Suprapubic skin (tissue), 4 donors: ENCODE measurements at regions not wholly inside any gene's neighbourhood (a gene's known extent, or its start where the extent isn't known, plus 50 kb on each side); places are given as distances from the start of the nearest gene placed in this dataset.

Experiments
- DNase-seq, 2 donors: peaks; one replicate each; pipeline ENCODE4 v3.0.0-alpha.2; 2019; ENCODE audit warnings: low spot score in 2 of 2
- H3K27ac ChIP-seq: fragments of 200-600 bp; sonication (generic); one replicate; pipeline ENCODE4 v1.5.1; 2019
- H3K27me3 ChIP-seq: fragments of 200-600 bp; sonication (generic); one replicate; pipeline ENCODE4 v1.5.1; 2019
- H3K36me3 ChIP-seq: fragments of 200-600 bp; sonication (generic); one replicate; pipeline ENCODE4 v1.5.1; 2019
- H3K4me1 ChIP-seq: fragments of 200-600 bp; sonication (generic); one replicate; pipeline ENCODE4 v1.5.1; 2019
- H3K4me3 ChIP-seq: fragments of 200-600 bp; sonication (generic); one replicate; pipeline ENCODE4 v1.5.1; 2019; ENCODE audit warnings: mild to moderate bottlenecking
- H3K9me3 ChIP-seq: fragments of 200-600 bp; sonication (generic); one replicate; pipeline ENCODE4 v1.5.1; 2019
- EP300 ChIP-seq: sonication (generic); formaldehyde crosslinking; IDR thresholded peaks from one replicate; pipeline ENCODE4 v1.6.1; 2017; ENCODE audit warnings: antibody characterized with exemption
- POLR2A ChIP-seq, 2 donors: fragments of 450-650 bp; IDR thresholded peaks; one replicate each; pipeline ENCODE4 v1.6.1; 2017; ENCODE audit warnings: antibody characterized with exemption in 2 of 2, mild to moderate bottlenecking in 2 of 2, moderate library complexity in 2 of 2
- POLR2AphosphoS5 ChIP-seq, 3 donors: sonication (generic); formaldehyde crosslinking; IDR thresholded peaks; one replicate each; pipeline ENCODE4 v1.6.1; 2017; ENCODE audit warnings: antibody characterized with exemption in 3 of 3
- WGBS: methylation state at CpG from one replicate; pipeline ENCODE4 v1.1.5; 2018; 5-methylcytosine and 5-hydroxymethylcytosine counted together
- TF ChIP-seq, protein P1 (sequence below), 2 donors: fragments of 200-600 bp in 1 of 2; fragments of 450-650 bp in 1 of 2; sonication (generic) in 1 of 2; IDR thresholded peaks; one replicate each; pipeline ENCODE4 v1.5.1; 2016 to 2019; ENCODE audit warnings: antibody characterized with exemption in 2 of 2, mild to moderate bottlenecking in 1 of 2, moderate library complexity in 1 of 2

DNA sequence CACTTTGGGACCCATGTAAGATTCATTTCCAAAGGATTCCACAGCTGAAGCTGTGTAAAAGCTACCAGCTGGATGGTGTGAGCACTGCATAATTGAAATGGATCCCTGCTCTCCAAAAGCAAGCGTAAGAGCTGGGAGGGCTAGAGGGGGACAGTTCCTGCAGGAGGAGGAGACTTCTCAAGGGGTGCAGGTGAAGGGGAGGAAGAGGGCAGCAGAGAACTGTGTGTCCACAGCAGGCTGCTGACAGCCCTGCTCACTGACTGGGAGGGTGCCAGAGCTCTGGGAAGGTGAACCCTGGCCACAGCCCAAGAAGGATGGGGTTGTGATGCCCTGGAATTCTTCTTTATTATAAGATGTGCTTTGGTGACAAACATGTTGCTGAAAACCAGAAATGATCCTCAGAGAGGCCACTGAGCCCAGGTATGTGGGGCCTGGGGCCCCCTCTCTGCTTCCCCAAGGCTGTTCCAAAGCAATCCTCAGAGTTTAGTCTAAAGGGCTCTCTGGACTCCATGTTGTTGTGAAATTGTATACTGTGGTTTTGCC lies 112.8 kb upstream of the SLC25A48 start:
- WGBS, result 100% methylated on average over 1 of the region's 1 CpG
- DNase-seq, result peak; percentile 28 to 35
- H3K27ac ChIP-seq, result no peak overlapping the region
- no peaks in the 10 kb centered on the region for H3K36me3 ChIP-seq
- no peaks in the 10 kb centered on the region for H3K9me3 ChIP-seq
- TF ChIP-seq, protein P1, sequence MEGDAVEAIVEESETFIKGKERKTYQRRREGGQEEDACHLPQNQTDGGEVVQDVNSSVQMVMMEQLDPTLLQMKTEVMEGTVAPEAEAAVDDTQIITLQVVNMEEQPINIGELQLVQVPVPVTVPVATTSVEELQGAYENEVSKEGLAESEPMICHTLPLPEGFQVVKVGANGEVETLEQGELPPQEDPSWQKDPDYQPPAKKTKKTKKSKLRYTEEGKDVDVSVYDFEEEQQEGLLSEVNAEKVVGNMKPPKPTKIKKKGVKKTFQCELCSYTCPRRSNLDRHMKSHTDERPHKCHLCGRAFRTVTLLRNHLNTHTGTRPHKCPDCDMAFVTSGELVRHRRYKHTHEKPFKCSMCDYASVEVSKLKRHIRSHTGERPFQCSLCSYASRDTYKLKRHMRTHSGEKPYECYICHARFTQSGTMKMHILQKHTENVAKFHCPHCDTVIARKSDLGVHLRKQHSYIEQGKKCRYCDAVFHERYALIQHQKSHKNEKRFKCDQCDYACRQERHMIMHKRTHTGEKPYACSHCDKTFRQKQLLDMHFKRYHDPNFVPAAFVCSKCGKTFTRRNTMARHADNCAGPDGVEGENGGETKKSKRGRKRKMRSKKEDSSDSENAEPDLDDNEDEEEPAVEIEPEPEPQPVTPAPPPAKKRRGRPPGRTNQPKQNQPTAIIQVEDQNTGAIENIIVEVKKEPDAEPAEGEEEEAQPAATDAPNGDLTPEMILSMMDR (IDR thresholded peaks at IDR 0.05), result no peak
- TF ChIP-seq POLR2AphosphoS5 (IDR thresholded peaks at IDR 0.05) (no peak), POLR2A (IDR thresholded peaks at IDR 0.05) (no peak), EP300 (no peak)
- peaks cover 5% of the 10 kb centered on the region for H3K4me1 ChIP-seq
- H3K4me3 ChIP-seq, result no peak overlapping the region
- H3K27me3 ChIP-seq, result no peaks in the 10 kb centered on the region

DNA sequence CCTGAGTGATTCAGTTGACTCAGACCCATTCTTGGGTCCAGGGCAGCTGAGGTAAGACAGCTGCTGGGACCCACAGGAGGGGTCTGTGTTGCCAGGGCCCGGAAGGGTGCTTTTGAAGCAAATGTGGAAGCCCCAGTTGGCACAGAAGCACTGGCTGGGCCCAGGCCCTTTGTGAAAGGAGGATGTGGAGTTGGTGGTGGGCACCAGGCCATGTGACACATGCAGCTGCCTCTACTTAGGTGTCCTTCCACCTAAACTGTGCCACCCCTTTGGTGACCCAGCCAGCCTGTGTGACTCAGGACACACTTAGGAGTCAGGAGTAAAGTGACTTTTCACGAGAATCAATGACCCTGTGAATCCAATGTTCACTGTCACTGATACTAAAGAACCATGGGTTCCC lies 114.3 kb upstream of the SLC25A48 start:
- peaks cover 9% of the 10 kb centered on the region for H3K4me1 ChIP-seq
- no peaks in the 10 kb centered on the region for H3K27me3 ChIP-seq
- no peak overlapping the region for H3K27ac ChIP-seq
- no peaks in the 10 kb centered on the region for H3K9me3 ChIP-seq
- DNase-seq, result peak; percentile 35 to 77
- H3K4me3 ChIP-seq, result no peak overlapping the region
- WGBS, result 83% methylated on average over 2 of the region's 2 CpGs
- TF ChIP-seq EP300, result no peak
- TF ChIP-seq, protein P1 (IDR thresholded peaks at IDR 0.05), result no peak
- no peaks in the 10 kb centered on the region for H3K36me3 ChIP-seq

DNA sequence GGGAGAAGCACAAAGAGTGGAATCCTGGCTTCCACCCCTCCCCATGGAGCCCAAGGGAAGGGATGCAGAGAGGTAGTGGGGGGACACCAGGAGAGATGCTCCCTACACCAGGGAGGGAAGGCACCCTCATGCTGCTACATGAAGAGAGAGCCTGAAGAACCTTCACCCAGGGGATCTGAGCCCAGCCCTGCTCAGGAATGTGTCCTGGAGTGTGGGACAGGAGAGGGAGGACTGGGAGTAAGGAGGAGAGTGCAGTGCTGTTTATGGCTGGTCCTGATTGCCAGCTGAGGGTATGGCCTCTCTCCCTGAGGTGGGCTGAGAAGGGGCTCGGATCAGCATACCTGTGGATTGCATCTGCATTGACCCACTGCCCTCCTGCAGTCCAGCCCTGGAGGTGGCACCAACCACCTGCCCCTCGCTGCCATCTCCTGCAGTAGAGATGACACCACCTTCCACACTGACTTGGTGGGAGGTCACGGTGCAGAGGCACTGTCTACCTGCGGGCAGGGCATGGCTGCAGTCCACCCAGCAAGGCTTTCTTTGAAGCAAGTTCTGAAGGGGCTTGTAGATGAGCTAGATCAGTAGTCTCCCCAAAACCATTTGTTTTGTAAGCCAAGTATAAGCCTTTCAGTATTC lies 114.9 kb upstream of the SLC25A48 start:
- Histone ChIP-seq H3K9me3 (no peaks in the 10 kb centered on the region), H3K4me3 (no peak overlapping the region)

DNA sequence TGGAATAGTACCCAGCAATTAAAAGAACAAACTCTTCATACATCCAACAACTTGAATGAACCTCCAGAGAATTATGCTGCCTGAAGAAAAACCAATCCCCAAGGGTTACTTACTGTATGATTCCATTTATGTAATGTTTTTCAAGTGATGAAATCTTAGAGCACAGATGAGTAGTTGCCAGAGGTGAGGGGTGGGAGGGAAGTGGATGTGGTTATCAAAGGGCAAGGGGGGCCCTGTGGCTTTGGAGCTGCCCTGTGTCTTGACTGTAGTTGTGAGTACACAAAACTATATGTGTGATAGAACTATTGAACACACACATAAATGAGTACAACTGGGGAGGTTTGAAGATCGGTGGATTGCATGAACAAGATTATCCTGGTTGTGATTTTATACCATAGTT lies 115.8 kb upstream of the SLC25A48 start:
- Histone ChIP-seq H3K9me3 (no peaks in the 10 kb centered on the region), H3K4me1 (peaks cover 3% of the 10 kb centered on the region), H3K4me3 (no peak overlapping the region), H3K27me3 (no peaks in the 10 kb centered on the region), H3K27ac (no peak overlapping the region), H3K36me3 (no peaks in the 10 kb centered on the region)
- WGBS, result 69% methylated on average over 1 of the region's 1 CpG
- TF ChIP-seq POLR2AphosphoS5 (IDR thresholded peaks at IDR 0.05), result no peak
- no peak for TF ChIP-seq EP300
- TF ChIP-seq POLR2A (IDR thresholded peaks at IDR 0.05), result no peak
- TF ChIP-seq, protein P1 (IDR thresholded peaks at IDR 0.05), result no peak
- peak in 1 of 2 donors; percentile 35 for DNase-seq

More for the DNA sequence above, 114.9 kb upstream of the SLC25A48 start:
- DNase-seq, result peak in 1 of 2 donors; percentile 69
- no peak overlapping the region for H3K27ac ChIP-seq
- no peaks in the 10 kb centered on the region for H3K36me3 ChIP-seq
- peaks cover 9% of the 10 kb centered on the region for H3K4me1 ChIP-seq
- WGBS, result 100% methylated on average over 2 of the region's 4 CpGs
- TF ChIP-seq, protein P1 (IDR thresholded peaks at IDR 0.05), result no peak
- TF ChIP-seq EP300, result no peak
- TF ChIP-seq POLR2A (IDR thresholded peaks at IDR 0.05), result no peak
- no peak for TF ChIP-seq POLR2AphosphoS5 (IDR thresholded peaks at IDR 0.05)
- no peaks in the 10 kb centered on the region for H3K27me3 ChIP-seq

DNA sequence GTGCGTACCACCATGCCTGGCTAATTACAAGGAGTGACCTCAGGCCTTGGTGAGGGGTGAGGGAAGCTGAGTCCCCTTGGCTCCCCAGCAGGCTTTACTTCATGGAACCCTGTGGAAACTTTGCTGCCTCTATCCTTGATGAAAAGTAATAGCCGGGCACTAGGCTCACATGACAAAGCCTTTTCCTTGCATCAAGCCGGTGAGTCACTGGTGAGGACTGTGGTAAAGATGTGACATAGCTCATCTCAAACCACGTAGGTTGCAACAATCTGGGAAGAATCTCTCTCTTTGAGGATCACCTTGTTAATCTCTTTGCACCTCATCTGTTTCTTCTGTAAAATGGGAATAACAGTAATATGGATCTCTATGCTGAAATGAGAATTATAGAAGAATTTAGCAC lies 116.3 kb upstream of the SLC25A48 start:
- Histone ChIP-seq H3K4me3 (no peak overlapping the region), H3K9me3 (no peaks in the 10 kb centered on the region), H3K4me1 (peaks cover 3% of the 10 kb centered on the region), H3K27ac (no peak overlapping the region), H3K27me3 (no peaks in the 10 kb centered on the region), H3K36me3 (no peaks in the 10 kb centered on the region)
- WGBS, result 59% methylated on average over 3 of the region's 4 CpGs
- peak in 1 of 2 donors; percentile 21 for DNase-seq
- TF ChIP-seq EP300 (no peak), POLR2AphosphoS5 (IDR thresholded peaks at IDR 0.05) (no peak), POLR2A (IDR thresholded peaks at IDR 0.05) (no peak)
- TF ChIP-seq, protein P1 (IDR thresholded peaks at IDR 0.05), result no peak
